GM12878 (cell line): ENCODE measurements at regions not wholly inside any gene's neighbourhood (a gene's known extent, or its start where the extent isn't known, plus 50 kb on each side); places are given as distances from the start of the nearest gene placed in this dataset.

ENCODE experiments used
- ATAC-seq: fragments of 200-7000 bp; cut with Tn5 transposase; 3 replicates; pipeline ENCODE4 v1.9.1; 2020; ENCODE audit warnings: mild to moderate bottlenecking, moderate library complexity
- BruUV-seq: library from RNA; stranded (reverse); fragments of 400-500 nt; replicated peaks from 2 replicates; lab custom pipeline; 2021; lab: Mats Ljungman, UMichigan
- CTCF ChIA-PET: fragments of 300-600 bp; sonication (Branson Sonifier 250); formaldehyde crosslinking; extraction: SDS; loops from one replicate; lab custom pipeline; 2021; ENCODE audit warnings: inconsistent platforms; lab: Yijun Ruan, JAX
- POLR2A ChIA-PET: fragments of 350-600 bp; formaldehyde crosslinking; extraction: SDS; loops from one replicate; lab custom pipeline; 2021; ENCODE audit warnings: inconsistent platforms; lab: Charles Lee
- RAD21 ChIA-PET: fragments of 300-600 bp; sonication (Branson Sonifier 250); formaldehyde crosslinking; loops from one replicate; lab custom pipeline; 2023; ENCODE audit warnings: antibody characterized with exemption; ENCODE audit not compliant: unreplicated experiment; lab: Charles Lee
- SMC1A ChIA-PET: fragments of 300-600 bp; sonication (Branson Sonifier 250); formaldehyde crosslinking; loops from one replicate; lab custom pipeline; 2023; ENCODE audit not compliant: unreplicated experiment, uncharacterized antibody; lab: Charles Lee
- DNase-seq: peaks from one replicate; pipeline ENCODE4 v3.0.0-alpha.2; 2011; ENCODE audit warnings: low read depth, low spot score
- FAIRE-seq: peaks from 3 replicates; lab custom pipeline; 2011; peaks lifted over from hg19 to GRCh38; lab: Jason Lieb, UNC
- H2AFZ ChIP-seq: 2 replicates; pipeline ENCODE4 v1.6.0; 2011; ENCODE audit warnings: low read depth, low read length, control low read depth; ENCODE audit not compliant: control insufficient read depth
- H3K27ac ChIP-seq: 2 replicates; pipeline ENCODE4 v1.5.1; 2011; ENCODE audit warnings: control low read depth; ENCODE audit not compliant: control insufficient read depth, insufficient read depth
- H3K27me3 ChIP-seq, 2 experiments: replicated peaks in 1 of 2; 2 replicates each; pipeline versions ENCODE4 v1.6.0 to v1.6.1; 2011; ENCODE audit warnings: low read length in 1 of 2; ENCODE audit not compliant: control insufficient read depth in 2 of 2, insufficient read depth in 2 of 2
- H3K36me3 ChIP-seq, 2 experiments: 2 replicates each; pipeline ENCODE4 v1.5.1; 2011; ENCODE audit warnings: low read length in 1 of 2; ENCODE audit not compliant: control insufficient read depth in 2 of 2, insufficient read depth in 2 of 2
- H3K4me1 ChIP-seq: 2 replicates; pipeline ENCODE4 v1.6.1; 2011; ENCODE audit warnings: mild to moderate bottlenecking, low read length, moderate library complexity, mixed read lengths; ENCODE audit not compliant: control insufficient read depth, insufficient read depth
- H3K4me2 ChIP-seq: 2 replicates; pipeline ENCODE4 v1.6.0; 2011; ENCODE audit warnings: control low read depth; ENCODE audit not compliant: control insufficient read depth, insufficient read depth
- H3K4me3 ChIP-seq: fragments of 200-600 bp; sonication (generic); 2 replicates; pipeline ENCODE4 v1.5.1; 2016
- H3K79me2 ChIP-seq: 2 replicates; pipeline ENCODE4 v1.6.0; 2011; ENCODE audit warnings: low read length; ENCODE audit not compliant: control insufficient read depth, insufficient read depth
- H3K9ac ChIP-seq: 2 replicates; pipeline ENCODE4 v1.8.0; 2011; ENCODE audit warnings: low read length, control low read depth, mixed read lengths; ENCODE audit not compliant: control insufficient read depth, insufficient read depth
- H3K9me3 ChIP-seq: replicated peaks from 3 replicates; pipeline ENCODE4 v1.5.1; 2011; ENCODE audit warnings: mild to moderate bottlenecking, low read length; ENCODE audit not compliant: control insufficient read depth, insufficient read depth
- H4K20me1 ChIP-seq: 2 replicates; pipeline ENCODE4 v1.6.0; 2011; ENCODE audit not compliant: control insufficient read depth, insufficient read depth
- ASH2L ChIP-seq: fragments of 300-600, 200-600 bp; sonication (generic); IDR thresholded peaks from 2 replicates; pipeline ENCODE4 v1.6.1; 2017; ENCODE audit warnings: low read depth, mild to moderate bottlenecking, borderline replicate concordance
- BHLHE40 ChIP-seq, 2 experiments: fragments of 450-650 bp in 1 of 2; IDR thresholded peaks; 2 replicates each; pipeline ENCODE4 v1.6.1; 2011 to 2017; ENCODE audit warnings: low read depth in 2 of 2, borderline replicate concordance in 1 of 2, improper control_type of control experiment in 1 of 2, low read length in 1 of 2, mild to moderate bottlenecking in 1 of 2
- EED ChIP-seq: sonication (generic); IDR thresholded peaks from 2 replicates; pipeline ENCODE4 v1.6.1; 2016; ENCODE audit warnings: antibody characterized with exemption, low read depth
- ETV6 ChIP-seq, 2 experiments: fragments of 450-650 bp in 1 of 2; IDR thresholded peaks in 1 of 2; conservative IDR thresholded peaks in 1 of 2; 2 replicates each; pipeline ENCODE4 v1.6.1; 2014; ENCODE audit warnings: antibody characterized with exemption in 1 of 2, borderline replicate concordance in 1 of 2, low read depth in 1 of 2, mild to moderate bottlenecking in 1 of 2, moderate library complexity in 1 of 2
- KLF5 ChIP-seq: fragments of 450-650 bp; IDR thresholded peaks from 2 replicates; pipeline ENCODE4 v1.6.1; 2014; ENCODE audit warnings: mild to moderate bottlenecking; ENCODE audit not compliant: partially characterized antibody
- RBBP5 ChIP-seq: fragments of 200-600 bp; sonication (generic); conservative IDR thresholded peaks from 2 replicates; pipeline ENCODE4 v1.6.1; 2016
- SMAD5 ChIP-seq: IDR thresholded peaks from 2 replicates; pipeline ENCODE4 v1.6.1; 2016; ENCODE audit warnings: antibody characterized with exemption, low read depth
- SP1 ChIP-seq: IDR thresholded peaks from one replicate; pipeline ENCODE4 v1.6.1; 2011; ENCODE audit warnings: low read depth, low read length
- ZBED1 ChIP-seq: IDR thresholded peaks from 2 replicates; pipeline ENCODE4 v1.6.1; 2016; ENCODE audit warnings: borderline replicate concordance
- ZNF207 ChIP-seq: fragments of 450-650 bp; IDR thresholded peaks from 2 replicates; pipeline ENCODE4 v1.6.1; 2014; ENCODE audit warnings: antibody characterized with exemption, mild to moderate bottlenecking, borderline replicate concordance
- WGBS: methylation state at CpG from one replicate; pipeline ENCODE4 v1.1.6; 2016; ENCODE audit warnings: low lambda C conversion rate; ENCODE audit not compliant: insufficient replicate concordance, insufficient coverage; ENCODE audit errors: missing lambda C conversion rate; 5-methylcytosine and 5-hydroxymethylcytosine counted together
- in situ Hi-C: fragments of 300-500 bp; cut with MboI; formaldehyde crosslinking; loops from 9 replicates; pipeline ENCODE4 v1.14.3; 2018; ENCODE audit warnings: mixed read lengths
- intact Hi-C: fragments of 100-400 bp; cut with micrococcal nuclease; formaldehyde crosslinking; loops from one replicate; pipeline ENCODE4 v1.14.2; 2022; ENCODE audit not compliant: unreplicated experiment
- TF ChIP-seq, protein P1 (sequence below): IDR thresholded peaks from 2 replicates; pipeline ENCODE4 v1.6.1; 2012; ENCODE audit warnings: mild to moderate bottlenecking, low read depth, low read length
- TF ChIP-seq, protein P2 (sequence below): fragments of 450-650 bp; IDR thresholded peaks from 2 replicates; pipeline ENCODE4 v1.6.1; 2017; ENCODE audit warnings: mild to moderate bottlenecking

DNA sequence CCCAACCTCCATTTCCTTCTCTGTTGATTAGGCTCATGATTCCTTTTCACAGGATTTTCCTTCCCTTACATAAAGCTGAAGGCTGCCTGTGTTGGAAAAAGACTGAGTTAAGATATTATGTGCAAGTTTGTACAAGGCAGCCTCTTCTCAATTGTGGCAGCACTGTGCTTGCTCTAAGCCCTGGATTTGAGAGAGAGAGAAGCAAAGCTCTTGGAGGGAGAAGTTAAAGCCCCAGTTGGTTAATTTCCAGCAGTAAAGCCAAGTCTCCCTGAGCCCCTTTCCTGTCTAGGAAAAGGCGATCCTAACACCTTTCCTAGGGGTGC lies 128.3 kb upstream of the SESN3 start (continued):
- TF ChIP-seq, protein P1, sequence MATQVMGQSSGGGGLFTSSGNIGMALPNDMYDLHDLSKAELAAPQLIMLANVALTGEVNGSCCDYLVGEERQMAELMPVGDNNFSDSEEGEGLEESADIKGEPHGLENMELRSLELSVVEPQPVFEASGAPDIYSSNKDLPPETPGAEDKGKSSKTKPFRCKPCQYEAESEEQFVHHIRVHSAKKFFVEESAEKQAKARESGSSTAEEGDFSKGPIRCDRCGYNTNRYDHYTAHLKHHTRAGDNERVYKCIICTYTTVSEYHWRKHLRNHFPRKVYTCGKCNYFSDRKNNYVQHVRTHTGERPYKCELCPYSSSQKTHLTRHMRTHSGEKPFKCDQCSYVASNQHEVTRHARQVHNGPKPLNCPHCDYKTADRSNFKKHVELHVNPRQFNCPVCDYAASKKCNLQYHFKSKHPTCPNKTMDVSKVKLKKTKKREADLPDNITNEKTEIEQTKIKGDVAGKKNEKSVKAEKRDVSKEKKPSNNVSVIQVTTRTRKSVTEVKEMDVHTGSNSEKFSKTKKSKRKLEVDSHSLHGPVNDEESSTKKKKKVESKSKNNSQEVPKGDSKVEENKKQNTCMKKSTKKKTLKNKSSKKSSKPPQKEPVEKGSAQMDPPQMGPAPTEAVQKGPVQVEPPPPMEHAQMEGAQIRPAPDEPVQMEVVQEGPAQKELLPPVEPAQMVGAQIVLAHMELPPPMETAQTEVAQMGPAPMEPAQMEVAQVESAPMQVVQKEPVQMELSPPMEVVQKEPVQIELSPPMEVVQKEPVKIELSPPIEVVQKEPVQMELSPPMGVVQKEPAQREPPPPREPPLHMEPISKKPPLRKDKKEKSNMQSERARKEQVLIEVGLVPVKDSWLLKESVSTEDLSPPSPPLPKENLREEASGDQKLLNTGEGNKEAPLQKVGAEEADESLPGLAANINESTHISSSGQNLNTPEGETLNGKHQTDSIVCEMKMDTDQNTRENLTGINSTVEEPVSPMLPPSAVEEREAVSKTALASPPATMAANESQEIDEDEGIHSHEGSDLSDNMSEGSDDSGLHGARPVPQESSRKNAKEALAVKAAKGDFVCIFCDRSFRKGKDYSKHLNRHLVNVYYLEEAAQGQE = no peak

DNA sequence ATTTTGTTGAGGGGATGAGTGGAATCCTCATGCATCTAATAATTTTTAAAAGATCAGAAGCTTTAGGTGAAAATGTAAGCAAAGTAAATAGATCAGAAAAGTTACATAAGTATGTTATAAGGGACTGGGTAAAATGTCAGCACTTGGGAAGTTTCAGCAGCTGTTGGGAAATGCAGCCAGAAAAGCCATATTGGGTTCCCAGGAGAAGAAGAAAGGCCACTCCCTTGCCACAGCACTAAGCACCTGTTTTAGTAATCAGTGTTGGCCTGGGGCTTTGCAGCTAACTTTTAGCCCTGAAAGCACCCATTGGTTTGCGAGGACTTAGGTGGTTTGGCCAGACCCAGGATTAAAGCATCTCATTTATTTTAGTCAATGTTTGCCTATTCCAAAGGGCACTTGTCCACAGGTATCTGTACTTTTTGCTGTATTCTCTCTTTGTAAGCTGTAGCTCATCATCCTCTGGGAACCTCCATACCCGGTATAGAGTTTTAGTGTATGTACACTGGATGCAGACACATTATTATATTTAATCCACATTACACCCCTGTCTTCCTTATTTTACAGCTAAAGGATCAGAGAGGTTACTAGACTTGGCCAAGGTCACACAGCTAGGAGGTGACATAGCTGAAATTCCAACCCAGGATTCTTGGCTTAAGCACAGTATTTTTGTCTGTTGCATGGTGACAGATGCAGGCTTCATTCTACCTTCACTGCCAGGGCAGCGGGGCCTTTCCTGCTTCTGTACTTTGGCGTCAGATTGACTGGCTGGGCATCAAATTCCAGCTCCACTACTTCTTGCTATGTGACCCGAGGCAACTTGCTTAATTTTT lies 127.7 kb upstream of the SESN3 start:
- no peaks in the 10 kb centered on the region for H3K36me3 ChIP-seq
- no peak overlapping the region for H2AFZ ChIP-seq
- ATAC-seq (no peak), DNase-seq (no peak), FAIRE-seq (no peak)
- no TSS peak for BruUV-seq
- ChIA-PET POLR2A (interaction anchor here (1.9 kb wide), 1 partner anchor 127 kb away, joined by 4 read pairs; the partner anchor contains the start of gene SESN3), RAD21 (interaction anchor here (0.9 to 1.4 kb wide), 4 partner anchors 11 to 147 kb away, joined by 3 to 4 read pairs (median 4); no protein-coding TSS in a partner anchor), CTCF (interaction anchor here (0.6 to 1.7 kb wide), 3 partner anchors 33 to 347 kb away, joined by 3 to 7 read pairs (median 4); no protein-coding TSS in a partner anchor), SMC1A (interaction anchor here (0.6 to 4.2 kb wide), 8 partner anchors 12 to 404 kb away, joined by 3 to 18 read pairs (median 4); no protein-coding TSS in a partner anchor)
- no peak overlapping the region for H3K9ac ChIP-seq
- 54% methylated on average over 5 of the region's 5 CpGs for WGBS
- in situ Hi-C loops = no loop called here
- H3K79me2 ChIP-seq = no peaks in the 10 kb centered on the region
- H3K4me2 ChIP-seq = no peak overlapping the region
- H3K9me3 ChIP-seq = no peaks in the 10 kb centered on the region; the same call in 2 of the 3 replicates
- TF ChIP-seq ZNF207 = no peak
- TF ChIP-seq EED = no peak
- TF ChIP-seq BHLHE40 (IDR thresholded peaks at IDR 0.05; ENCODE audit: borderline replicate concordance in 1 of 2, low read depth in 2 of 2, low read length in 1 of 2) = no peak
- TF ChIP-seq KLF5 = no peak
- TF ChIP-seq, protein P2, sequence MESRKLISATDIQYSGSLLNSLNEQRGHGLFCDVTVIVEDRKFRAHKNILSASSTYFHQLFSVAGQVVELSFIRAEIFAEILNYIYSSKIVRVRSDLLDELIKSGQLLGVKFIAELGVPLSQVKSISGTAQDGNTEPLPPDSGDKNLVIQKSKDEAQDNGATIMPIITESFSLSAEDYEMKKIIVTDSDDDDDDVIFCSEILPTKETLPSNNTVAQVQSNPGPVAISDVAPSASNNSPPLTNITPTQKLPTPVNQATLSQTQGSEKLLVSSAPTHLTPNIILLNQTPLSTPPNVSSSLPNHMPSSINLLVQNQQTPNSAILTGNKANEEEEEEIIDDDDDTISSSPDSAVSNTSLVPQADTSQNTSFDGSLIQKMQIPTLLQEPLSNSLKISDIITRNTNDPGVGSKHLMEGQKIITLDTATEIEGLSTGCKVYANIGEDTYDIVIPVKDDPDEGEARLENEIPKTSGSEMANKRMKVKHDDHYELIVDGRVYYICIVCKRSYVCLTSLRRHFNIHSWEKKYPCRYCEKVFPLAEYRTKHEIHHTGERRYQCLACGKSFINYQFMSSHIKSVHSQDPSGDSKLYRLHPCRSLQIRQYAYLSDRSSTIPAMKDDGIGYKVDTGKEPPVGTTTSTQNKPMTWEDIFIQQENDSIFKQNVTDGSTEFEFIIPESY = no peak
- TF ChIP-seq ZBED1 = no peak
- no peak for TF ChIP-seq ASH2L
- TF ChIP-seq, protein P1 = no peak
- TF ChIP-seq ETV6 (conservative IDR thresholded peaks at IDR 0.05 in 1 of 2, IDR thresholded peaks at IDR 0.05 in 1 of 2; ENCODE audit: borderline replicate concordance in 1 of 2, low read depth in 1 of 2) = no peak
- TF ChIP-seq RBBP5 = no peak
- TF ChIP-seq SMAD5 = no peak
- TF ChIP-seq SP1 = no peak
- intact Hi-C loops = no loop called here
- H3K4me1 ChIP-seq = no peaks in the 10 kb centered on the region
- H4K20me1 ChIP-seq = no peaks in the 10 kb centered on the region
- peaks cover 0 to 2% of the 10 kb centered on the region in 2 experiments; a peak in 2 of 4 replicates for H3K27me3 ChIP-seq
- no peak overlapping the region for H3K27ac ChIP-seq
- H3K4me3 ChIP-seq = no peak overlapping the region
